OCI-LY1 (cell line): ENCODE measurements at regions not wholly inside any gene's neighbourhood (a gene's known extent, or its start where the extent isn't known, plus 50 kb on each side); places are given as distances from the start of the nearest gene placed in this dataset.

Source experiments
- EZH2 ChIP-seq: fragments of 200-600 bp; sonication (generic), shearing (Covaris generic); IDR thresholded peaks from 2 replicates; pipeline ENCODE4 v1.8.0; 2017; ENCODE audit warnings: borderline replicate concordance, mixed run types, mild to moderate bottlenecking, antibody characterized with exemption, low read length, moderate library complexity, mixed read lengths
- TF ChIP-seq, protein P1 (sequence below): fragments of 200-600 bp; sonication (generic), shearing (Covaris generic); IDR thresholded peaks from 2 replicates; pipeline ENCODE4 v1.5.1; 2017; ENCODE audit warnings: mild to moderate bottlenecking, antibody characterized with exemption, low read length, moderate library complexity, mixed read lengths

DNA sequence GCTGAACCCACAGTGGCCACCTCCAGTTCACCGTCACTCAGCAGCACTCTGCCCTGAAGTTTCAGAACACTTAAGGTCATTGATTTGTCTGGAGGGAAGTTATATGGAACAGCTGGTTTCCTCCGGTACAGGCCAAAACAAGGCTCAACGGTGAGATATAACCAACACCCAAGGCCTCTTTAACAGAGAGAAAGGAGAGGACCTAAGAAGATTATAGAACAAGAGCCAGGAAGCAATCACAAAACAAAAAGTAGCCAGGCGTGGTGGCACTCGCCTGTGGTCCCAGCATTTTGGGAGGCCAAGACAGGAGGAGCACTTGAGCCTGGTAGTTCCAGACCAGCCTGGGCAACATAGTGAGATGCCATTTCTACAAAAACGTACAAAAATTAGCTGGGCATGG lies 290.7 kb downstream of the SKIDA1 start:
- TF ChIP-seq, protein P1, sequence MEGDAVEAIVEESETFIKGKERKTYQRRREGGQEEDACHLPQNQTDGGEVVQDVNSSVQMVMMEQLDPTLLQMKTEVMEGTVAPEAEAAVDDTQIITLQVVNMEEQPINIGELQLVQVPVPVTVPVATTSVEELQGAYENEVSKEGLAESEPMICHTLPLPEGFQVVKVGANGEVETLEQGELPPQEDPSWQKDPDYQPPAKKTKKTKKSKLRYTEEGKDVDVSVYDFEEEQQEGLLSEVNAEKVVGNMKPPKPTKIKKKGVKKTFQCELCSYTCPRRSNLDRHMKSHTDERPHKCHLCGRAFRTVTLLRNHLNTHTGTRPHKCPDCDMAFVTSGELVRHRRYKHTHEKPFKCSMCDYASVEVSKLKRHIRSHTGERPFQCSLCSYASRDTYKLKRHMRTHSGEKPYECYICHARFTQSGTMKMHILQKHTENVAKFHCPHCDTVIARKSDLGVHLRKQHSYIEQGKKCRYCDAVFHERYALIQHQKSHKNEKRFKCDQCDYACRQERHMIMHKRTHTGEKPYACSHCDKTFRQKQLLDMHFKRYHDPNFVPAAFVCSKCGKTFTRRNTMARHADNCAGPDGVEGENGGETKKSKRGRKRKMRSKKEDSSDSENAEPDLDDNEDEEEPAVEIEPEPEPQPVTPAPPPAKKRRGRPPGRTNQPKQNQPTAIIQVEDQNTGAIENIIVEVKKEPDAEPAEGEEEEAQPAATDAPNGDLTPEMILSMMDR: no peak
- no peak for TF ChIP-seq EZH2
